ENCODE measurements at regions not wholly inside any gene's neighbourhood (a gene's known extent, or its start where the extent isn't known, plus 50 kb on each side); places are given as distances from the start of the nearest gene placed in this dataset.

- no peak overlapping the region for H3K4me3 ChIP-seq (ENCODE audit: low read length)
- no peak for DNase-seq (ENCODE audit: low read depth, low spot score)
Measured at GRCh38 chr1:175894581-175894980, 151.2 kb upstream of the TNR start.

GRCh38 chr1:175893192-175893591 lies 149.8 kb upstream of the TNR start:
- no peak for DNase-seq (ENCODE audit: low read depth, low spot score)

GRCh38 chr1:175892686-175893085 lies 149.3 kb upstream of the TNR start:
- no peak for DNase-seq (ENCODE audit: low read depth, low spot score)
- no peak overlapping the region for H3K4me3 ChIP-seq (ENCODE audit: low read length)

More at GRCh38 chr1:175893192-175893591, 149.8 kb upstream of the TNR start:
- no peak overlapping the region for H3K4me3 ChIP-seq (ENCODE audit: low read length)

GRCh38 chr1:175891783-175892309 lies 148.5 kb upstream of the TNR start:
- H3K4me3 ChIP-seq (ENCODE audit: low read length) = no peak overlapping the region
- no peak for DNase-seq (ENCODE audit: low read depth, low spot score)

GRCh38 chr1:175890958-175891357 lies 147.6 kb upstream of the TNR start:
- no peak overlapping the region for H3K4me3 ChIP-seq (ENCODE audit: low read length)
- no peak for DNase-seq (ENCODE audit: low read depth, low spot score)

GRCh38 chr1:175889848-175890247 lies 146.5 kb upstream of the TNR start:
- DNase-seq (ENCODE audit: low read depth, low spot score) = no peak
- no peak overlapping the region for H3K4me3 ChIP-seq (ENCODE audit: low read length)

GRCh38 chr1:175888996-175889395 lies 145.6 kb upstream of the TNR start:
- H3K4me3 ChIP-seq (ENCODE audit: low read length) = no peak overlapping the region

GRCh38 chr1:175887981-175888428 lies 144.6 kb upstream of the TNR start:
- H3K4me3 ChIP-seq (ENCODE audit: low read length) = no peak overlapping the region
- DNase-seq (ENCODE audit: low read depth, low spot score) = no peak

More at GRCh38 chr1:175888996-175889395, 145.6 kb upstream of the TNR start:
- DNase-seq (ENCODE audit: low read depth, low spot score) = no peak

GRCh38 chr1:175887521-175887920 lies 144.1 kb upstream of the TNR start:
- no peak for DNase-seq (ENCODE audit: low read depth, low spot score)
- no peak overlapping the region for H3K4me3 ChIP-seq (ENCODE audit: low read length)

GRCh38 chr1:175885326-175885725 lies 141.9 kb upstream of the TNR start:
- no peak for DNase-seq (ENCODE audit: low read depth, low spot score)
- no peak overlapping the region for H3K4me3 ChIP-seq (ENCODE audit: low read length)

- no peak for DNase-seq (ENCODE audit: low read depth, low spot score)
- no peak overlapping the region for H3K4me3 ChIP-seq (ENCODE audit: low read length)
Measured at GRCh38 chr1:175884369-175884768, 141.0 kb upstream of the TNR start.

- DNase-seq (ENCODE audit: low read depth, low spot score) = no peak
- H3K4me3 ChIP-seq (ENCODE audit: low read length) = no peak overlapping the region
Measured at GRCh38 chr1:175882192-175882591, 138.8 kb upstream of the TNR start.

GRCh38 chr1:175881246-175881976 lies 138.0 kb upstream of the TNR start:
- no peak overlapping the region for H3K4me3 ChIP-seq (ENCODE audit: low read length)
- DNase-seq (ENCODE audit: low read depth, low spot score) = peak; percentile 22

GRCh38 chr1:175878775-175879174 lies 135.4 kb upstream of the TNR start:
- no peak for DNase-seq (ENCODE audit: low read depth, low spot score)
- no peak overlapping the region for H3K4me3 ChIP-seq (ENCODE audit: low read length)

- no peak overlapping the region for H3K4me3 ChIP-seq (ENCODE audit: low read length)
- no peak for DNase-seq (ENCODE audit: low read depth, low spot score)
Measured at GRCh38 chr1:175877939-175878737, 134.7 kb upstream of the TNR start.

- DNase-seq (ENCODE audit: low read depth, low spot score) = no peak
- H3K4me3 ChIP-seq (ENCODE audit: low read length) = no peak overlapping the region
Measured at GRCh38 chr1:175875556-175875955, 132.2 kb upstream of the TNR start.

GRCh38 chr1:175874081-175874480 lies 130.7 kb upstream of the TNR start:
- no peak overlapping the region for H3K4me3 ChIP-seq (ENCODE audit: low read length)
- no peak for DNase-seq (ENCODE audit: low read depth, low spot score)

GRCh38 chr1:175873290-175873935 lies 130.0 kb upstream of the TNR start:
- no peak for DNase-seq (ENCODE audit: low read depth, low spot score)
- no peak overlapping the region for H3K4me3 ChIP-seq (ENCODE audit: low read length)

- no peak overlapping the region for H3K4me3 ChIP-seq (ENCODE audit: low read length)
- DNase-seq (ENCODE audit: low read depth, low spot score) = no peak
Measured at GRCh38 chr1:175872588-175872987, 129.2 kb upstream of the TNR start.

GRCh38 chr1:175871647-175872046 lies 128.3 kb upstream of the TNR start:
- no peak for DNase-seq (ENCODE audit: low read depth, low spot score)
- no peak overlapping the region for H3K4me3 ChIP-seq (ENCODE audit: low read length)

All from Jurkat, Clone E6-1 (cell line).